Activated T-cell treated with anti-CD3 and anti-CD28 coated beads for 48 hours (primary cell): ENCODE measurements at regions not wholly inside any gene's neighbourhood (a gene's known extent, or its start where the extent isn't known, plus 50 kb on each side); places are given as distances from the start of the nearest gene placed in this dataset.

Experiments used
- DNase-seq: peaks from one replicate; pipeline ENCODE4 v3.0.0-alpha.2; 2020; ENCODE audit warnings: low read depth

DNA sequence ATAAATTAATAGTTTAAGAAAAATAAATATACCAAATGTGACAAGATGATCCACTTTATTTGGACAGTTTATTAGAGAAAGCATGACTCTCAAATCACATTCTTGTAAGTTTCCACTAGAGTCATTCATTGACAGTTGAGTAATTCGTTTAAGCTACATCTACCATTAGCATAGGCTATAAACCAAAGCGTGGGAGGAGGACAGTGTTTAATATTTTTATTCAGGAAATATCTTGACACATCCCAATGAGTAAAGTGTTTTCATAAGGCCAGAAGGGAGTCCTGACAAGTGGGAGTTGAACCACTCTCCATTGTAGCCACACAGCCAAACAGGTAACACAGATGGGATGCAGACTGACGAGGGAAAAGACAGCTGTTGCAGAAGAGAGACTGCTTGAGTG is 386.5 kb upstream of the SEMA3D start:
- no peak for DNase-seq

DNA sequence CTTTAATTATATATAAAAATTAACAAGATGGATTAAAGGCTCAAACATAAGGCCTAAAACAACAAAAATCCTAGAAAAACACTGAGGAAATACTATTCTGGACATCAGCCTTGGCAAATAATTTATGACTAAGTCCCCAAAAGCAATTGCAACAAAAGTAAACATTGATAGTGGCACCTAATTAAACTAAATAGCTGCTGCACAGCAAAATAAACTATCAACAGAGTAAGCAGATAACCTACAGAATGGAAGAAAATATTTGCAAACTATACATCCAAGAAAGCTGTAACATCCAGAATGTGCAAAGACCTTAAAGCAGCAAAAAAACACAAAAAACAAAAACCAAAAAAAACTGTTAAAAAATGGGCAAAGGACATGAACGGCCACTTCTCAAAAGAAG is 384.0 kb upstream of the SEMA3D start:
- no peak for DNase-seq

DNA sequence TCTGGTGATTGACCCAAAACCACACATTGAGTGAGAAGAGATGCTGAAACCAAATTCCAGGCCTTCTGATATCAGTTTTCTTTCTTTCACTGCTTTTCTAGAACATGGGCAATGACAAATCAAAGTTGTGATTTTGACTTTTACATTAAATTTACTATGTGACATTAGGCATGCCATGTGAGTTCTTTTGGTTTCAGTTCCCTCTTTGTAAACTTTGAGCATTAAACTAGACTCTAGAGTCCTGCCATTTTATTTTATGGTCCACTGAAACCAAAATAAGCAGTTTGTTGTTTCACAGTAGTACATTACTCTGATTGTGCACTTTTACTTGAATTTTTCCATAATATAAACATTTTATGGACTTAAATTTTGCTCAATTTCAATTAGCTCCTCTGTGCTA is 381.1 kb upstream of the SEMA3D start:
- DNase-seq = no peak

DNA sequence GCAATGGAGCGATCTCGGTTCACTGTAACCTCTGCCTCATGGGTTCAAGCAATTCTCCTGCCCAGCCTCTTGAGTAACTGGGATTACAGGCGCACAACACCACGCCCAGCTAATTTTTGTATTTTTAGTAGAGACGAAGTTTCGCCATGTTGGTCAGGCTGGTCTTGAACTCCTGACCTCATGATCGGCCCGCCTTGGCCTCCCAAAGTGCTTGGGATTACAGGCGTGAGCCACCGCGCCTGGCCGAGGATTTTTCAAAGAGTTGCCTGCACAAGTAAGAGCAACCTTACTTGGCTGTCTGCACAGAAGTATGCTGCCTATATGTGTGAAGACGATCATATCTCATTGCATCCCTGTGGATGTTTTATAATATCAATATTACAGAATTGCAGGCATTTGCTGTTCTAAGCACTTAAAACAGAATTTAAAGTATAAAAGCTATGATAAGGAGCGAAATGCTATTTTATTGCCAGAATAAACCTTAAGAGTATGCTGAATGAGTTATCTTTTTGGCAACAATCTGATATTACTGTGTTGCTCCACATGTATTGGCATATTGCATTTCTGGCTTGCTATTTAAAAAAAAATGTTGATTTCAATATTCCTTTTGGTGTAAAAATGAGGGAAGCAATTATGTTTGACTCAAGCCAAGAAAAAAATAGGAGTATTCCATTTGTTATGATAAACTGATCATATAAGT is 379.4 kb upstream of the SEMA3D start:
- DNase-seq = no peak

DNA sequence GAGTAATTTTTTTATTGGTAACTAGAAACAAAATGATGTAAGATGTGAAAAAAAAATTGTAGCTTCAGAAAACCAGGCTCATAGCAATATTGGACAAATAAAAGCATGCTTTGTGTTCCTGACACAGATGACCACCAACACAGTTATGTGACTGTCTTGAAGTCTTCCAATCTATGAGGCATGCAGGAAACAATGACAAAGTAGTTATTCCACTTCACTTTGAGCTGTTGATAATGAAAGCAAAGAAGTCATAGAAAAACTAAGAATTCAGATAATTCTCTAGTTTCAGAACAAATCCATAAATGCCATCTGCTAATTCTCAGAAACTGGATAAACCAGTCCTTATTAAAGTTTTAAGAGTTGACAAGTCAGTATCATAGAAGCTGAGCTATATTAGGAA is 378.4 kb upstream of the SEMA3D start:
- DNase-seq = no peak

DNA sequence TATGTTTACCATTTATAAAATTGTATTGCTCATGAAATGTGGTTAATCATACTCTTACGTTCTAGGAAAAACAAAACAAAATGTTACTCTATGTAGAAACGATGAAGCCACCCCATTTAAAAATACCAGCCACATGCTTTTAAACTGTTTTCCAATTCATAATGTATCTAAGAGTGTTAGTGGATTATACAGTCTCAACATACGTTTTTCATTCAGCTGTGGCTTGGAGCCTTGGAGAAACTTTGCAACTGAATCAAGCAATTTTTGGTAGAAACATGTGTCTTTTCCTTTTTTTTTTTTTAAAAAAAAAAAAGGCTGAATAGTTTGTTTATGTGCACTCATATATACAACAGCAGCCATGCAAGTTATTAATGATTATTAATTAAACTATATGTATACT is 378.0 kb upstream of the SEMA3D start:
- no peak for DNase-seq

DNA sequence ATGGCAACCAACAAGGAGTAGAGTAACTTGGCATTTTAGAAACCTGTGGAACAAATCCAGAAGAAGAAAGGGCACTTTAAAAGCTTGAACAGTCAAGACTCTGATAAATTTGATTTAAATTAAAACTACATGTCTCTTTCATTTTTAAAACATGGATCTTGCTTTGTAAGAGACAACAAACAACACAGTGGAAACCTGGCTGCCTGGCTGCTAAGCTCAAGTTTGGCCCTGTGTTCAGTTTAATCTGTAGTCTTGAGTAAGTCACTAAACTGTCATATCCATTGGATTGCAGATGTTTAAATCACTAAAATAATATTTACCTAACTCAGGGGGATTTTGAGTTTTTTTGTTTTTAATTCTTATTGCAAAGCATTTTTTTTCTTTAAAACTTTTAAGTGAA is 374.9 kb upstream of the SEMA3D start:
- no peak for DNase-seq

DNA sequence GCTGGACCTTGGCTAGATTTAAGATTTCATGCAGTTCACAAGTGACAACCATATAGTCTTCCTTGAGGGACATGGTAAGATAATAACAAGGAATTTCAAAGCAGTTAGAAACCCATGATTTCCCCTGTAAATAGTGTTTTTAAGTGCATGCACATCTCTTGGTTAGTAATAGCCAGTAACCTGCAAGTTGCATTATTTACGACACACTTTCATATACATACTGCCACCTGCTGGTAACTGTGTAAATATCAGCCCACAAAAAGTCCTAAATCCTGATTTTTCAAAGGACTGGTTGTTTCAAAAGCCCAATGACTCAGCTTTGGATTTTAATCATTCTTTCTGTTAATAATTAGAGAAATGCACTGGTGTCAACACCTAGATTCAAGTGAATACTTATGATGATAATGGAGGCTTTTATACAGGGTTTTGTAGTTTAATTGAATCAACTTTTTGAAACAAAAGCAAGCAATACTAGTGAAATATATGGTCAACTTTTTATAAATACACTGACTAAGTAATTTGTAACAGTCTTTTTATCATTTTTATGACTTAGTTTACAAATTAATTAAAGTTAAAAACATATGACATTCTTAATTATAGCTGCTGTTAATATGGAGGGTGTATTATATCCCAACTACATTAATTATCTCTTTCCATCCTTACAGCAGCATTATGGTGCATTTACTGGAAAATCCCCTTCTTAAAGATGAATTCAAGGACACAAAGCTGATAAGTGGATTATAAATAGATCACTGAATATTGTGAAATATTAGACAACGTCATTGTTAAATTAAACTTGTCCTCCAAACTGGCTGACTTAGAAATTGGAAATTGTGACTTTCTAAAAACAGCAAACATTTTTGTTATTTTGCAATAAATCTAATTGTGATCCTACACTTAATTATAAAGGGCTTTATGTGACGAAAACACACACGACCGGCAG is 367.7 kb upstream of the SEMA3D start:
- no peak for DNase-seq

DNA sequence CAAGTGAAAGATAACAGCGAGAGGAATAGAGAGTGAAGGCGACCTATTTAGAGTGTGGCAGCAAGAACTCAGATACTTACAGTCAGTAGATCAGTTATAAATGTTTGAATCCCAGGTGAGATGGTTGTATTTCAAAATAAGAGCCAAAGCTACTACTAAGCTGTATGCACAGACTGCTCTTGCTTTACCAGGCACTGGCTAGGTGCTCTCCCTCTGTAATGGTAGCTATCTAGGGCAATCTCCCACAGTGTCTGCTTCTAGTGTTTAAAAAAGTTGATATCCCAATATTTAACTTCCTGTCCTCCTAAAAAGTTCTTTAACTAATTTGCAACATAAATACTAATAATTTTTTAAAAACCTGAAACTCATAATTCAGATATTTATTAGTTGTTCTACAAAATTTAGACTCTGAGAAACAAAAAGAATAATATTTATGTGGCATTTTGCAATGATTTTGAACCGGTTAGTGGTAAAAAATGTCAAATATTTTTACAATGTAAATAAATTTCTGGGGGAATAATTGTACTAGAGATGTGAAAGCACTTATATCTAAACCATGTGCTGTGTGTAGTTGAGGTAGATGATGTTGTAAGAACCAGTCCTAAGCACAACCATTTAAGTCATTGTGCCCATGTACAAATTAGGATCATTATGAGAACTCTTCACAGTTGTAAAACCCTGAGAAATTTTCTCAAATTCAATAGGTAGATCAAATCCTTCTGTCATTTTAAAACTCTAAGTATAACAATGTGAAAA is 349.3 kb upstream of the SEMA3D start:
- DNase-seq = no peak

DNA sequence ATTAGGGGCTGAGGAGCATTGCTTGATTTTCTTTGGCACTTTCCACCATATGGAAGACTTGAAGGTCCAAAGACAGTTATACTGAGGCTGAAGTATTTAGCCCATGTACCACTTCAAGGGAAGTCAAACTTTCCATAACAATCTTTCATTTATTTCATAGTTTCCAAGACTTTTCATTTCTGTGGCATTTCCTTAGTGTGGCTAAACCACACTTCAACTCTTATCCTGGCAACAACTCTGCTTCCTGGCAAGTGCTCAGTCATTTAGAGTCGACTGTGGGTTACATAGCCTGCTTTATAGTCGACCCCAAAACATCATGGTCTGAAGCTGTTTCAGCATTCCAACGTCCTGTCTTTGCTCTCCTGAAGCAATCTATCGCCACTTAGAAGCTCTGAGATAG is 343.0 kb upstream of the SEMA3D start:
- no peak for DNase-seq

DNA sequence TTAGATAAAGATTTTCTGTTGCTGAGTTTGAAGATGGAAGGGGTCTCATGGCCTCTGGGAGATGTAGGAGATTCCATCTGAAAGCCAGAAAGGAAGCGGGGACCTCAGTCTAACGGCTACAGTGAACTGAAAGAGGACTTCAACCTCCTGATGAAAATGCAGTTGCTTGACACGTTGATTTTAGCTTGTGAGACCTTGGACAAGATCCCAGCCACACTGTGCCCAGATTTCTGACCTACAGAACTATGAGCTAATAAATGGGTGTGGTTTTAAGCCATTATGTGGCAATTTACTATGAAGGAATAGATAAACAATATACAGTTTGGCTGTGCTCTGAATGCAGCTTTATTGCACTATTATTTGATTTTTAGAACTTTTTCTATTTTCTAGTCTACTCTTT is 342.3 kb upstream of the SEMA3D start:
- no peak for DNase-seq

DNA sequence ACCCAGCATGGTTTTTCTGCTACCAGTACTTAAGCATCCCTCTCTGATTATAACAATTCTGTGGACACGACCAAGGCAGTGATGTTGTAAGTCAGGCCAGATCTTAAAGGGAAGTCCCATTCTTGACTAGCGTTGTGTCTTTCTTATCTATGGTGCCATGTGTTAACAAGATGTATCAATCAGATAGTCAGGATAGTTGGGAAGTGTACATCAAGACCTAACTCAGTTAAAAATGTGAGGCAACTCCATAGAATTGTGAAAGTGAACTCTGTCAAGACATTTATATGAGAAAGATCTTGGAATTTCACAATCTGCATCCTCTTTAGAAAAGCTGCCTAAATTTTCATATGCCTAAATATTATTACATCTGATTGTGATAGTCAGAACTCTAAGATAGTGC is 341.7 kb upstream of the SEMA3D start:
- DNase-seq = no peak

DNA sequence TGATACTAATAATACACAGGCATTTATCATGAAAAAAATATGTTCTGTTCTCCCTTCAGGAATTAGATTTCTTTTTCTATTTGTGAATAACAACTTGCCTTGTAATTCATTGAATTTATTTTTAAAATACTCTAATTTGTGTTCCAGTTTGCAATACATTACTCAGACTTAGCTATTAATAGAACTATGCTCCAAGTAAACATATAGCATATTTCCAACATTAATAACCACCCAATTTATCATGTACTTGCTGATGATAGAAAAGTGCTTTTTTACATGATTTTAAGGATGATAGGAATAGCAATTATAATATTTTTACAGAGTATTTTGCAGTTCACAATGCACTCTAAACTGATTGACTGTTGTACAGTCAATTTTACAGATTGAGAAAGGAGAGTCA is 338.8 kb upstream of the SEMA3D start:
- DNase-seq = no peak

DNA sequence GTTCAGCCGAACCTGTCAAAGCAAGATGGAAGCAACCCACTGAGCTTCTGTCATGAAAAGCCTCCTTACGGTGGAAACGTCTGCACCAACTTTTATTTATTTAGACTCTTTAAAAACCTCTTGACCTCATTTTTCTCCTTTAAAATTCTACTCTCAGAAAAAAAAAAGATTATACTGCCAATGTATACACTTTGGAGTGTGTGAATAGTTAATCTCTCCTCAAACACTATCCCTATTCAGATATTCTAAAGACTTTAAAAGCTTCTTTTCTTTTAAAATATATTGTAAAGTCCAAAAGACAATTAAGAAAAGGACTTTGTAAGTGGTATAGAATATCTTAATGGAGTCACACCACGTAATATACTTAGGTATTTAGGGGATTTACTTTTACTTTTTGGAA is 335.2 kb upstream of the SEMA3D start:
- no peak for DNase-seq

DNA sequence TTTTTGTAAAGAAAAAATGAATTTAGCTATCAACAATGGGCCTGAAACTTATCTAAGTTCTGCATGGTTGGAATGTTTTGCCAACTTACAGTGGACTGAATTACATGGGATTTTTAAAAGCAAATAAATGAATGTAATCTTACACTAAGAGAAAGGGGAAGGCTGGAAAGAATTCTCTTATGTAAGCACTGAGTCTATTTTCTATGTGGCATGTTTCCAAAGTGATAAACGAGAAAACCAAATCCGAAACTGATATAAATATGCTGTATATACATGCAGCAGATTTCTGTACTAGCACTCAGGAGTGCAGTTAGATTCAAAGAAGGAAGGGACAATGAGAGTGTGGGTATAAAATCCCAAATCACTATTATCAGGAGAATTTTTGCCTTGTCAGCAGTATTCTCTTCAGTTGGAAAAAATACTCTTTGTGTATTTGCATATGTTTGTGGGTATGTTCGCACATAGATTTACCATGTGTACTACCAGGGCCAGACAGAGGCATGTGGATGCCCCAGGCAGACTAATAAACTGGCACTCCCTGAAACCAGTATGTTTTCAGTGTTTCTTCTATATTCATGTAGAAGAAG is 334.3 kb upstream of the SEMA3D start:
- DNase-seq = no peak

DNA sequence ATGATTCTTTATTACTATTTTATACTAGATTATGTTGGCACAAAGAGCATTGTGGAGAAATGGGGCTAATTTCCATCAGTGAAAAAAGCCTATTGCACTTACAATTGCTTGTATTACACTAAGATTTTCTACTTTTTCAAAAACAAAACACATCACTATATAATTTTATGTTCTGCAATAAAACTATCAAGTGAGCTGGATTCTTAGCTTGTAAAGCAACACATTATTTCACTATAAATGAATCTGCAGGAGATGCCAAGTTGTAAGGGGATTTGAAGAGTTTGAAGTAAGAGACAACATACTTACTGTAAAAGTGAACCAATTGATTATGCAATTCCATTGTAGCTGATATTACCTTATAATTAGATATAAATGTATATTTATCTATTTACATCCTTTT is 333.3 kb upstream of the SEMA3D start:
- no peak for DNase-seq

DNA sequence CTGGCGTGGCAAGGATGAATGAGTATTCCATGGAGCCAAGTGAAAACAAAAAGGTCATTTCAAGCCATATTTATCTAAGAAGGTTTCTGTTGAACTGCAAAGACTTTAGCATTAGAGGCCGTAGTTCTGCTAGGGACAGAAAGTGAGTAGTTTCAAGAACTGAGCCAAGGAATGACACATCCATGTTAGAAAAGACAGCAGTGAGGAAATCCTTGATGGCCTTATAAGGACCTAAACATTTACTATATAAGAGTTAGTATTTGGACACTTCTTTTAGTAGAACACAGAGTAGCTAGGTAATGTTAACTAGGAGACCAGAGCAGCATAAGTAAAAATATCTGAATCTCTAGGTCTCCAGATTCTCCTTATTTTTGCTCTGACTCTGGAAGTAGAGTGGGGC is 329.8 kb upstream of the SEMA3D start:
- DNase-seq = no peak

DNA sequence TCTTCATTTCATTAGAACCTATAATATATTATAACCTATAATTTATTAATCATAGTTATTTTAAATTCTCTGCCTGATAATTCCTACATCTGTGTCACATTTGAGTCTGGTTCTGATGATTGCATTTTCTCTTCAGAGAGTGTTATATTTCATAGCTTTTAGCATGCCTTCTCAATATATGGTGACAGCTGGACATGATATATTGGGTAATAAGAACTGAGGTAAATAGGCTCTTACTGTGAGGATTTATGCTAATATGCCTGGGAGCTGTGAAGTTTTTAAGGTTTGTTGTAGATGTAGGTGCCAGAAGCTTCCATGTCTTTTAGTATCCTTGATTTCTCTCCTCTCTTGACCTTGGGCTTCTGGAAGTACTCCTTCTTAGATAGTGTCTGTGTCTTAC is 325.9 kb upstream of the SEMA3D start:
- no peak for DNase-seq

DNA sequence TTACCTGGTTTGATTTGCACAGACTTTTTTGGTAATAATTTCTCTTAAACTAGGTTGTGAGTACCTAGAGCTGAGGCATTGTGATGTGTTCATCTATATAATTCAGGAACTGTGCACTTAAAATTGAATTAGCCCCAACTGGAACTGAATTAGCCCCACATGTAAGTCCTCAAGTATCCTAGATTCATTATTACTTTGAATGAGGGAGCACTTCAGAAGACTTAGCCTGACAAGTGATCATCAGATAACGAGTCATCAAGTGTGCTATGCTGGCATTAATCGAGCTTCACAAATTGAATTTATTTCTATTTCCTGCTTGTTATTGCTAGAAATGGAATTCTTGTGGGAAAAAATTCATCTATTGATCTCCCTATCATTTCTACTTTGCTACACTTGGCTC is 323.4 kb upstream of the SEMA3D start:
- DNase-seq = no peak

DNA sequence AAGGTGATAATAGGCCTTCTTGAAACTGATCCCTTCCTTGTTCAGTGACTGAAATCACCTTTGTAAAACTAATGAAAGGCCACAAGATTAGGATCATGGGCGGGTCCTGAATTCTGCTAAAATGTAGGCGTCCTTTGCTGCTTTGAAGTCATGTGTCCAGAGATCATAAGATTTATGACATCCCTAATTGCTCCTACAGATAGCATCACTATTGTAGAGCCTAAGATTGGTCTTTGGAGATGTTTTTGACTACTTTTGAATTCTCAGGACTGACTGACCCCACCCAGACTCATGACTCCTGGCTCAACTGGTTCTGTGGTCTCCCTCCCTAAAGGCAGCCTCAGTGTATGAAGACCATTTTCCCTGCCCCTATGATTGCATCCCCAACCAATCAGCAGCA is 322.6 kb upstream of the SEMA3D start:
- DNase-seq = no peak

DNA sequence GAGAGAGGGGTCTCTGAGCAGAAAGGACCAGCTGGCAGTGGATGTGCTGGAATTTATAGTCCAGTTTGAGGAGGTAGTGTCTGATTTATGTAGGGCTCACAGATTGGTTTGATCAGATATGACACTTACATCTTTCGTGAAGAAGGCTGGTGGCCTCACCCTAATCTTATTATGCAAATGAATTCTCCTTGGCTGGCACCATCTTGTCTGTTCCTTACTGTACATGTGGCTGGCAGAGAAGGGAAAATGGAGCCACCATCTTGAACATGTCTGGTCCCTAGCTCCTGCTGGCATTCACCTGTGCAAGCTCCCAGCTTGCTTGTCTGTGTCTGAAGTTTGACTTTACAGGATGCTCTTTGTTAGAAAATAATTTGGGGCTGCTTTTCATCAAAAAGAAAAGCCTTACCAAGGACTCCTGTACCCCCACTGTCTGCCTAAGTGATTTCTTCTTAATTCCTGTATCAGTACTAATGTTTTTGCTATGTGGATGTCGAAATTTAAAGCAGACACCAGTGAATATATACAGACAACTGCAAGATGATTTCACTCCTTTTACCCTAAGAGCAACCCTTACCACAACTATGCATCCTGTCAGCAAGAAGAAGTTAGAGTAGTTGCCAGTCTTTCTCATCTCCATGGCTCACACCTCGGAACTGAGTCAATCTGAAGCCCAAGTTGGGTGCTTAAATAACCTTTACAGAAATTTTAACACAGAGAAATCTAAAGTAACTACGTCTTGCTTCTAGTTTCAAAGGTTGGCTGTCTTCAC is 322.0 kb upstream of the SEMA3D start:
- DNase-seq = no peak

DNA sequence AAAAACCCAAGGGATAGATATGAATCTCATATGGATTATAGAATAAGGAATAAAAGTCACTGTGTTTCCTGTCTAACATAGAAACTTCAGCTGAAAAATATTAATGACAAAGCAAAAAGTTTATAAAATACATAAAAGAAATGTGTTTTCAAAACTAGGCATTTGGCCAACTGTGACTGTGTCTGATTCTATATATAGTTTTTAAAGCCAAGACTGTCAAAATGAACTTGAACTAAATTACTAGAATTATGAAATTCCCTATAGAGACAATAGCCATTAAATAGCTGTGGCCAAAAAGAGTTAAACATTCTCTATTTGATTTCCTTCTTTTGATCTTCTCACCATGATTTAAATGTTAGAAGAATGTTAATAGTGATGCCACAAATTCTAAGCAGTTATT is 311.2 kb upstream of the SEMA3D start:
- DNase-seq = no peak
